ENCODE measurements at regions not wholly inside any gene's neighbourhood (a gene's known extent, or its start where the extent isn't known, plus 50 kb on each side); places are given as distances from the start of the nearest gene placed in this dataset.

DNA sequence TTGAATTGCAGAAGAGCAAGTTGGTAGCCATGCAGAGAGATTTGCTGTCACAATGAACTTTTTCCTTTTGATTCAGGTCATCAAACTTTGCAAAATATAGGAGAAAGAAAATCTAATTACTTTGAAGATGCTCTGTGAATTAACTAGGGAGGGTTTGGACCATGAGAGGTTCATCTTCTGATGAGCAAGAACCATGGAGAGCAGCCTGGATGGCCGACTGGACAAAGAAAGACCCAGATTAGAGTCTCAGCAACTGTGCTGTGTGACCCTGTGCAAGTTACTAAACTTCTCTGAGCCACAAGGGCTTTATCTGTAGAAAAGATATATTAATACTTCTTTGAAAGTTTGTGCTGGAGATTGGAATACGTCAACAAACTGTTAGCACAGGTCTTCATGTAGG lies 122.6 kb upstream of the ADAMTS18 start:
- POLR2A ChIA-PET: no interaction called here
- Mint-ChIP-seq H3K4me3 (no peak overlapping the region), H3K4me1 (no peaks in the 10 kb centered on the region), H3K27me3 (peaks cover 6 to 47% (median 8%) of the 10 kb centered on the region in 5 donors), H3K36me3 (no peaks in the 10 kb centered on the region), H3K27ac (no peak overlapping the region), H3K9me3 (peaks cover 0 to 2% (median 0%) of the 10 kb centered on the region in 9 donors)
- DNase-seq (no peak), ATAC-seq (no peak)

DNA sequence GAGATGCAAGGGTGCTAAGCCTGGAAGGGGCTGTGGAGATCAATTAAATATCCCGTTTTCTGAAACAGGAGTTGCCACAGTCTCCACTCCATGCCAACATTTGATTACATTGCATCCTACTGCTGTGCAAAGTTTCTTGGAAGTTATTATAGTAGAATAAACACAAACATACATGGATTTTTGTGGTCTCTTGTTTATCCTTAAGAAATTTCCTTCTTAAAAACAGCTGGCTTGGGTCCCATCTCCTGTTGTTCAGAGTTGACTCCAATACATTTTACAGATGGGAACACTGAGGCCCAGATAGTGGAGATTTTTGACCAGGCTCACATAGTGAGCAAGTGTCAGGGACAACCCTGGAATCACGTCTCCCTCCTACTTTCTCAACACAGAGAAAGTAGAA lies 124.0 kb upstream of the ADAMTS18 start:
- no peaks in the 10 kb centered on the region for H3K4me1 Mint-ChIP-seq
- DNase-seq: no peak
- peaks cover 4 to 51% (median 14%) of the 10 kb centered on the region in 5 donors for H3K27me3 Mint-ChIP-seq
- H3K27ac Mint-ChIP-seq: no peak overlapping the region
- H3K9me3 Mint-ChIP-seq: peaks cover 0 to 2% (median 0%) of the 10 kb centered on the region in 9 donors
- H3K36me3 Mint-ChIP-seq: no peaks in the 10 kb centered on the region
- POLR2A ChIA-PET: no interaction called here
- no peak overlapping the region for H3K4me3 Mint-ChIP-seq
- ATAC-seq: no peak

DNA sequence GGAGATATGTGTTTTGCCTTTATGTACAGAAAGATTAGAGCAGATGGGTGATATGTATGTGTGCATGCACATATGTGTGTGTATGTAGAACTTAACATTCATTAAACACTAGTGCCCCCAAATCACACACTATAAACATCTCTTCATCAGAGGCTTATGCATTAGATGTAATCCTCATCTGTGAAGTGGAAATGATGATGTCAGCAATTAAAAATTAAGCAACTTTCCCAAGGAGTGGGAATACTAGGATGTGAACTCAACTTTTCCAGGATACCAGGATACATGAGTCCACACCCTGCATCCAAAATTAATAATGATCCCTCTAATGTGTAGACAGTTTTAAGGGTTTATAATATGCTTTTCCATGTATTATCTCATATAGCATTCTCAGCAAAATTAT lies 127.7 kb upstream of the ADAMTS18 start:
- POLR2A ChIA-PET: no interaction called here
- Mint-ChIP-seq H3K36me3 (no peaks in the 10 kb centered on the region), H3K9me3 (peaks cover 0 to 2% (median 0%) of the 10 kb centered on the region in 9 donors), H3K27ac (no peak overlapping the region), H3K4me1 (no peaks in the 10 kb centered on the region), H3K4me3 (no peak overlapping the region), H3K27me3 (peaks cover 5 to 45% (median 16%) of the 10 kb centered on the region in 5 donors)
- DNase-seq: no peak
- no peak for ATAC-seq

DNA sequence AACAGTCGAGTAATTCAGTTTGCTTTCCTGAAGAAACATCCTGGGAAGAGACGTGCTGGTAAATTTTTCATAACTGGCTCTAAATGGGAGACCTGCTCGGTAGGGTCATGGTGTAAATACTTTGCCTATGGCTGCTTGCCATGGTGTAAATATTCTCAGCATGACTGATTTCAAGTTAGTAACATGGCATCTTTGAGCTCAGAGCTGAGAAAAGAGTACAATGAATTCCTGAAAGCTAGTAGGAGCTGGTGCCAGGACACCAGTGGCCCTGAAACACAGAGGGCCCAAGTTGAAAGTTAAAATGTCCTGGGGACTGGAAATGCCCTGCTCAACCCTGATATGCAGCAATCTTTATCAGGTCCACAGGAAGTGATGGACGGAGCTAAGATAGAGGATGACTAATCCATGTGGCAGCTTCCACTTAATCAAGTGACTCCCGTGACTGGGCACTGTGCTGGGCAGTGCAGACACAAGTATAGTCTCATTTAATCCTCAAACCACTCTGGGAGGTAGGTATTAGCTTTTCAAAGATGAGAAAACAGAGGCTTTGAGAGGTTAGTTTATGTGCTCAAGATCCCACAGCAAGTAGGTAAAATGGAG lies 130.1 kb upstream of the ADAMTS18 start:
- Mint-ChIP-seq H3K9me3 (no peaks in the 10 kb centered on the region), H3K36me3 (no peaks in the 10 kb centered on the region), H3K4me1 (no peaks in the 10 kb centered on the region), H3K27ac (no peak overlapping the region), H3K4me3 (no peak overlapping the region), H3K27me3 (peaks cover 7 to 63% (median 17%) of the 10 kb centered on the region in 5 donors)
- POLR2A ChIA-PET: no interaction called here
- no peak for DNase-seq
- no peak for ATAC-seq

DNA sequence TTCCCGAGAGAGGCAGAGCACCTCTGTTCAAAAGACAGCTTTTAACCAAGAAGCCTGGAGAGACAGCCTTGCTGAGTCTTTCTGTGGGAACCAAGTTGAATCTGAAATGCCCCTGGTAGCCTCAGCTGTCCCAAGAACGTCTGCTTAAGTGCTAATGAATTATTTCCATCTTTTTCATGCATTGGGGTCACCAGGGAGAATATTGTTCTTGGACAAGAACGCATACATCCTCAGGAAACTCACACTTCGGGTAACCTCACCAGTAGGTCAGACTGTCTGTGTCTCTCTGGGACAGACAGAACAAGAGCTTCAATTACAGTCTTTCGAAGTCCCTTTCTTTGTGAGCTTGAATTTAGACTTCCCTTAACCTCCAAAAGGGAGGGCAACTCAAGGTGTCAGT lies 134.6 kb upstream of the ADAMTS18 start:
- Mint-ChIP-seq H3K27me3 (peaks cover 8 to 61% (median 12%) of the 10 kb centered on the region in 5 donors), H3K27ac (no peak overlapping the region), H3K36me3 (no peaks in the 10 kb centered on the region), H3K9me3 (no peaks in the 10 kb centered on the region), H3K4me1 (no peaks in the 10 kb centered on the region), H3K4me3 (no peak overlapping the region)
- POLR2A ChIA-PET: no interaction called here
- DNase-seq (no peak), ATAC-seq (no peak)

DNA sequence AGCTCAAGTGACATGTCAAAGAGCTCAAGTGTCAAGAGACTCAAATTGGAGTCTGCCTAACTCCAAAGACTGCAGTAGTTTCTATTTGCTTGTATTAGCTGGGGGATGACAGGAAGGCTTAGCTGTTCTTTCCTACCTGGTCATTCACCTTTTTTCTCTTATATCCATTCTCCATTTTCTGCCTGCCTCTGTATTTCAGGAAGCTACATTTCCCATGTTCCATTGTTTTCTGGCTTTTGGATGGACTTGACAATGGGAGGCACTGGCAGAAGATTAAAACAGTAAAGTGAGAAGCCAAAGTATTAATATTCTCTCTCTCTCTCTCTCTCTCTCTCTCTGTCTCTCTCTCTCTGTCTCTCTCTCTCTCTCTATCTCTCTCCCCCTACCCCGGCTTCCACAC lies 135.7 kb upstream of the ADAMTS18 start:
- H3K4me1 Mint-ChIP-seq: no peaks in the 10 kb centered on the region
- no peaks in the 10 kb centered on the region for H3K9me3 Mint-ChIP-seq
- DNase-seq (no peak), ATAC-seq (no peak)
- no peaks in the 10 kb centered on the region for H3K36me3 Mint-ChIP-seq
- H3K27ac Mint-ChIP-seq: no peak overlapping the region
- H3K27me3 Mint-ChIP-seq: peaks cover 6 to 57% (median 12%) of the 10 kb centered on the region in 5 donors
- POLR2A ChIA-PET: no interaction called here
- H3K4me3 Mint-ChIP-seq: no peak overlapping the region

DNA sequence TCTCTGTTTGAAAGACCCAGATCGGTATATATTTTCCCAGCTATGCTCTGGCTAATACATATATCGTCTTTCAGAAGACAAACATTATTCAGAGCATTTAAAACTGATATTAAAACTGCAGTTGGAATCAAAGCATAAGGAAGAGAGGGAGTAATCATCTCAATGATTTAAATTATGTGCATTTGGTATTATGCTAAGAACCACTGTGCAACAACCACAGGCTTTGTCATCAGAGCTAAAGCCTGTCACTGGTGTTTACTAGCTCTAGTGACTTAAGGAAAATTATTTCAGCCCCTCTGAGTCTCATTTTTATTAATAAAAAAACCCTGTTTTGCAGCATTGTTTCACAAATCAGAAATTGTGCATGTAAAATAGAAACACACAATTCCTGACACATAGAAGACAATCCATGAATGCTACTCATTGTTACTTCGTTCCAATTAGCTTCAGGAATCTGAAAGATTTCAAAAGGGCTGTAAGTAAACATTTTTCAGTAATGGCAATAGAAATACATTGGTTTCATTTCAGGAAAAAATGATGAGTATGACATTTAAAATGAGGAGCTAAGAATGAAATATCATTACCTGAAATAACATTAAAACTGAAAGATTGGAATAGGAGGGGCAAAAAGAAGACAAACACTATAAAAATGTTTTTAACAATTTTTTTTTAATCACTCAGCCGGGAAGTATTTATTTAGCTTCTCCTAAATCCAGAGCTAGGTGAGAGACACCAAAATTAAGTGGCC lies 136.5 kb upstream of the ADAMTS18 start:
- H3K9me3 Mint-ChIP-seq: no peaks in the 10 kb centered on the region
- DNase-seq: no peak
- H3K4me1 Mint-ChIP-seq: no peaks in the 10 kb centered on the region
- peaks cover 6 to 53% (median 14%) of the 10 kb centered on the region in 5 donors for H3K27me3 Mint-ChIP-seq
- no peaks in the 10 kb centered on the region for H3K36me3 Mint-ChIP-seq
- POLR2A ChIA-PET: no interaction called here
- no peak for ATAC-seq
- H3K27ac Mint-ChIP-seq: no peak overlapping the region
- H3K4me3 Mint-ChIP-seq: no peak overlapping the region

DNA sequence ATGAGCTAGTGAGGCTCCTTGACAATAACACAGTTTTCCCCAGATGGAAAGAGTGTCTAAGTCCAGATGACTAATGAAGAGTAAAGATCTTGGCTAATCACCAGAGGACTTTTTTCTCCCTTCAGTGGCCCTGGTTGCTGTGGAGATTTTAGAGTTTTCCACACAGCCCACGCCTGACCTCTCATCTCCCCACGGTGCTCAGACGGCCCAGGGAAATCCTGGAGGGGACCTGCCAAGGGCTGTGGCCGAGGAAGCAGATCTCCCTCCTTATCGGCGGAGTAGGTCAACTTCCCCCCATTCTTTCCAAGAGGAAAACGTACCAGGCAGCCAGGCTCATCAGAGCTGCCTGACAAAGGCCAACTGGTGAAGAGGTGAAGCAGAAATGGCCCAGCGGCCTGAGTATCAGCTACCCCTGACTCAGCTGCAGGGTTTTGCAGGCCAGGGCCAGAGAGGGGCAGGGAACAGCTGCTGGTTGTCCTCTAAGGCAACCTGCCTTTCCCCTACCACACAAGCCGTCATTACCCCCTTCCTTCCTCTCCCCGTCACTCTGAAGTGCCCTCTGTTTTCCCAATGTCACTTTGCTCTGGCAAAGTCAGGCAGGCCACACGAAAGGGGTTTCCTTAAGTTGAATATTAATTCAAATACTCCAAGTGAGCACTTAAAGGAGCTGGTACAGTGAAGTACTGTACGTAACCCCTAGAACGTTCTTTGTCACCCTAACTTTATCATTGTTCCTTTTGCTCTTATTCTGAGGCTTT lies 140.2 kb upstream of the ADAMTS18 start:
- Mint-ChIP-seq H3K27me3 (peaks cover 6 to 47% (median 13%) of the 10 kb centered on the region in 5 donors), H3K27ac (no peak overlapping the region), H3K4me1 (peaks cover 0 to 2% (median 0%) of the 10 kb centered on the region in 4 donors), H3K36me3 (no peaks in the 10 kb centered on the region), H3K9me3 (no peaks in the 10 kb centered on the region), H3K4me3 (no peak overlapping the region)
- POLR2A ChIA-PET: no interaction called here
- ATAC-seq: no peak
- DNase-seq: no peak

DNA sequence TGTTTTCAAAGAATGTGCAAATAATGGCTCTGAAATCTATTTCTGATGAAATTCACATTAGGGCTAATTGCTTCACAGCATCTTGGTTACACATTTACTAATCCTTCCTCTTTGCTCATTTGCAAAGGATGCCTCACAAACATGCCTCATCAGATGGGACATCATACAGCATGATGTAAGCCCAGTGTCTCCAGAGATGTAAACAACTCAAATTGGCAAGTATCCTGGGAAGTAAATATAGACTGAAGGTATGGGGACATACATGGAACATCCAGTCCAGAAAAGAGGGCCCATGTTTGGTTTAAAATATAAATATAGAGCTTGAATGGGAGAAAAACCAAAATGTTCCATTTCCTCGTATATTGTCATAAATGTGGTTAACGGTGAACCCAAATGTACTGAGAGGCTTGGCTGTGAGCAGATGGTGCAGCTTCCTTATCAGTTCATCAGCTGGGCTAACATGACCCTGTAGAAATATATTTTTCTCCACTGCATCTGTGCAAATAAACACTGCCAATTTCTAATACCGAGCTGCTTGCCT lies 142.9 kb upstream of the NUDT7 start:
- H3K27ac Mint-ChIP-seq: no peak overlapping the region
- H3K27me3 Mint-ChIP-seq: peaks cover 10 to 45% (median 15%) of the 10 kb centered on the region in 5 donors
- ATAC-seq: no peak
- DNase-seq: no peak
- no peaks in the 10 kb centered on the region for H3K9me3 Mint-ChIP-seq
- no peaks in the 10 kb centered on the region for H3K36me3 Mint-ChIP-seq
- POLR2A ChIA-PET: no interaction called here
- H3K4me1 Mint-ChIP-seq: peaks cover 0 to 2% (median 0%) of the 10 kb centered on the region in 4 donors
- no peak overlapping the region for H3K4me3 Mint-ChIP-seq

DNA sequence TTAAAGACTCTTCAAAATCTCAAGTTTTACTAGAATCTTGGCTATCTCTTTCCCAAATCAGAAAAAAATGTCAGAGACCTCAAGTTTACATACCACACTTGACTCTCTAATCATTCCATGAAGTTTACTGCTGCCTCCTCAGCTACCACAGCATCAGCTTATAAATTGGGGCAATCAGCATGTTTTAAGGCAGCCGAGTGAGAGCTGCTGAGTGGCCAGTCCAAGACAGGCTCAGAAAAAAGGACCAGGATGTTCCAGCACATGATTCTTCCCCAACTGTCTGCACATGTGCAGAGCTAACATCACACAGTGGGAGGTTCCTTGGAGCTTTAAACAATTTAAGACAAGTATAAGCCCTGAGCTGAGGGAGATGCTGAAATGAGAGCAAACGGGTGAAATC lies 140.6 kb upstream of the NUDT7 start:
- peaks cover 10 to 49% (median 19%) of the 10 kb centered on the region in 5 donors for H3K27me3 Mint-ChIP-seq
- ATAC-seq (no peak), DNase-seq (no peak)
- H3K4me1 Mint-ChIP-seq: peaks cover 0 to 2% (median 0%) of the 10 kb centered on the region in 4 donors
- H3K9me3 Mint-ChIP-seq: no peaks in the 10 kb centered on the region
- H3K4me3 Mint-ChIP-seq: no peak overlapping the region
- H3K27ac Mint-ChIP-seq: no peak overlapping the region
- POLR2A ChIA-PET: no interaction called here
- no peaks in the 10 kb centered on the region for H3K36me3 Mint-ChIP-seq

DNA sequence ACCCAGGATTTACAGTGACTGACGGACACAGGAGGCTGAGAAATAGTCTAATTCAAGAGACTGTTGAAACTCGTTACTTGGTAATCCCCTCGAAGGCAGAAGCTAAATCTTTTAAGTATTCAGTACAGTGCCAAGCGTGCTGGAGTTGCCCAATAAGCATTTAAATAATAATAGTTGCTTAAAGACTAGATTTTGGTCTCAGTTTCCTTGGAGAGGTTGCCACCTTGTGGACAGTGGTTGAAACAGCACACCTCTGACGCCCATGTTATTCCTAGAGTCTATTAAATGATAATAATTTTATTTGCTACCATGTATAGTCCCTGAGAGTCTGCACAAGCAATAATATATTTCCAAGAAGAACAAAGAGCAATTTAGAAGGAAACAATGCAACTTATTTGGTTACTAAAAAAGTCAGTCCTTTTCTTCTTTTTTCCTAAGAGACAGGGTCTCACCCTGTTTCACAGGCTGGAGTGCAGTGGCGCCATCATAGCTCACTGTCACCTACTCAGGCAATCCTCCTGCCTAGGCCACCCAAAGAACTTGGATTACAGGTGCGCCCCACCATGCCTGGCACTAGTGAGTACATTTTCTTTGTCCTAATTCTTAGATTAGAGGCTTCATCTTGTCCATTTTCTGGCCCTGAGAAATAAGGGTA lies 138.0 kb upstream of the NUDT7 start:
- Mint-ChIP-seq H3K36me3 (no peaks in the 10 kb centered on the region), H3K9me3 (no peaks in the 10 kb centered on the region), H3K4me3 (no peak overlapping the region), H3K4me1 (peaks cover 0 to 1% (median 0%) of the 10 kb centered on the region in 4 donors), H3K27me3 (peaks cover 12 to 52% (median 24%) of the 10 kb centered on the region in 5 donors), H3K27ac (no peak overlapping the region)
- ATAC-seq: peak in 1 of 2 donors; percentile 47
- DNase-seq: peak in 8 of 10 donors; percentile 11 to 67 (median 34)
- POLR2A ChIA-PET: no interaction called here

DNA sequence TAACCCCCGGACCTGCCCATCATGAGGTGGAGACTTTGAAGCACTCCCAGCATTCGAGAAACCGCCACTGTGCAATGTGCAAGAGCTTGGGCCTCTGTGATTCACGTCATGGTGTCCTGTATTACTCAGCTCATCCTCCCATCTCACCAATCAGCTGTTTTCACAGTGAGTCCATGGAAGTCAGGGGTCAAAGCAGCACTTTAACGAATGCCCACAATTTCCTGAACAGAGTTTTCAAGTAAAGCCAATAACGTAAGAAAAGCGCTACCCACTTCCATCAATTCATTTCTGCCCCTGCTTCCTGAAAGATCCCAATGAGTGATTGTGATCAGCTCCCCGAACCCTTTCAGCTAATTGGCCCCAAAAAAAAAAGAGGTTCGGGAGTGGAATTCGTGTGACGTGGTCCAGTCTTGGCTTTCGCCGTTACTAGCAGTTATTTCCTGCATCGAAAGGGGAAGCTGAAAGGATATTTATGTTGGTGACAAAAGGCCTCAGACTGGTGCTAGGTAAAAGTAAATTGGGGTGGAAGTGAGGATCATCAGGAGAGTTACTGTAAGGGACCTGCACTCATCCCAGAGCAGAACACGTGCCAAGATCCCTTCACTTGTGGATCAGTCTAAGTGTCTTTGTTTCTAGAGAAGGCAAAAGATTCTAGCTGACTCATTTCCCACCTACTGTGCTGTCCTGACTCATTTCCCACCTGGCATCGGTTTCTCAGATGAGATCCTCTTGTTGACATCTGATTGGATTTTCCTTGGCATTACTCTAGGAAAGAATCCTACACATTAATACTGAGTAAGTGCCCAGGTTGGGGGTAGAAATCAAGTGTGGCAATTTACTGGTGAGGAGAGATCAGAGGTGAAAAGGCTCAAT lies 136.7 kb upstream of the NUDT7 start:
- POLR2A ChIA-PET: no interaction called here
- DNase-seq (no peak), ATAC-seq (no peak)
- Mint-ChIP-seq H3K9me3 (no peaks in the 10 kb centered on the region), H3K27me3 (peaks cover 8 to 42% (median 24%) of the 10 kb centered on the region in 5 donors), H3K36me3 (no peaks in the 10 kb centered on the region), H3K4me1 (no peaks in the 10 kb centered on the region), H3K4me3 (no peak overlapping the region), H3K27ac (no peak overlapping the region)

Measured in naive thymus-derived CD8-positive, alpha-beta T cell (primary cell).